Activated CD4-positive, CD25-positive, alpha-beta regulatory T cell treated with anti-CD3 and anti-CD28 coated beads, Interleukin-2, amount 50 U/mL, for 24 hours (primary cell): ENCODE measurements at regions not wholly inside any gene's neighbourhood (a gene's known extent, or its start where the extent isn't known, plus 50 kb on each side); places are given as distances from the start of the nearest gene placed in this dataset.
"Not testable (repeated sequence)": the region's sequence is repeated elsewhere in the genome, so short reads cannot be mapped to it uniquely, and the experiment has no call there.

ENCODE experiments used
- ATAC-seq, 2 donors: fragments of 150-1000 bp; cut with Tn5 transposase; one replicate each; pipeline ENCODE4 v1.10.0; 2021; ENCODE audit warnings: mild to moderate bottlenecking in 1 of 2, moderate library complexity in 1 of 2

DNA sequence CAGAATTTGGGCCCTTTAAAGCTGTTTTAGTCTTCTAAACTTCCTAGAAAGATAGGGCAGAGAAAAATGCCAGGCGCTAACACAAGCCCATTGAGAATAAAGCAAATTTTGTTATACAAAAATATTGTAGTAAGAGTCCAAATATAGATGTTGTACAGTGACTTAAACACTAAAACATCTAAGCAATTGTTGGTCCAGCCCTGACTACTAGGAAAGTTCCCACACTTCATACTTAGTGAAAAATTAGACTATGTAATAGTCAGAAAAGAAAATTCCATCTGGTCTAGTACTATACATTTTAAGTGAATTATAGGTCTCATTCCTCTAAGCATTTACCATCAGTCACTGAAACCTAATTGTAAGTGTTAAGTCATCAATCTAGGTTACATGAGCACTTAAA lies 1518.3 kb upstream of the SLC10A2 start:
- ATAC-seq, result no peak

- no peak for ATAC-seq
Measured at GRCh38 chr13:104580931-104581330, 1514.7 kb upstream of the SLC10A2 start.

DNA sequence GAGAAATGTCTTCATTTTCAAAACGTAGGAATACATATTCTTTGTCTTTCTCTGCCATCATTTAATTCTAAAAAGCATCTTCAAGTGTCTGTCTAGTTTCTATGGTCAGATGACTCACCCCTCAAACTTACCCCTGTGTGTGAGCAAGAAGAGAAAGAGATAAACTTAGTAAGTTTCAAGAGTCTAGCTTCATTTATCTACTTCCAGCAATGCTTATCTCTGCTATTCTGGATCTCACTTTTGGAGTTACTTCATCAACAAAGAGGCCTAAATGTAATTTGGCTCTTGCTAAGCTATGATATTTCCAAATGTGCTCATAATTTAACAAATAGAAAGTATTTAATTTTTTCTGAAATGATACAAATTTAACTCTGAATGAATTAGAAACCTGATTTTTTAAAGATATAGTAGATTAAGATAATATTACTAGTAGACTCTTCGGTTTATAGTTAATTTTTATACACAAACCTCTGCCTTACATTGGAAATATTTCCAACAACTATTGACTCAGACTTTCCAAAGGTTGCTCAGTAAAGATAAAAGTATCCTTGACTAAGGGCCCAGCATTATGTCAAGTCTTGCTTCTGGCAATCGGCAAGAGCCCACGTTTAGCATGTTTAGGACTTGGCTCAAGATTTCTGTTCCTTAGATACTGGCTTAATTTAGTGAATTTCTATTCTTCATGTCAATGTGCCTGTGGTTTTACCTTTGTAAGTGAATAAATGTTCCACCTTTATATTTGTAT lies 1511.0 kb upstream of the SLC10A2 start:
- no peak for ATAC-seq

DNA sequence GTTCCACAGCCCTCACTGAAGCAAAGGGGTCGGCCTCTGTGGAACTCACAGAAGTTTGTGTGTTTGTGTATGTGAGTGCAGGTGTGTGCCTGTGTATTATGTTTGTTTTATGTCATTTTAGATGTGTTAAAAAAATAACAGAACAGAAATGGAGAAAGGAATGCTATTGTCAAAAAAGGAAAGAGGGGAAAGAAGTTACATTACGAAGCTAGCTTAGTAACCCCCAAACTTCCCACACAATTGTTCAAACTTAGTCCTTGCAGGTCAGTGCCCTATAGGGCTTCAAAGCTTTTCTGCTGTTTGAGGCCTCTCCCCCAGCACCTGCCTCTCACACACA lies 1505.6 kb upstream of the SLC10A2 start:
- no peak for ATAC-seq

GRCh38 chr13:104571161-104571892 lies 1505.1 kb upstream of the SLC10A2 start:
- no peak for ATAC-seq

GRCh38 chr13:104567114-104567513 lies 1500.9 kb upstream of the SLC10A2 start:
- ATAC-seq, result no peak

DNA sequence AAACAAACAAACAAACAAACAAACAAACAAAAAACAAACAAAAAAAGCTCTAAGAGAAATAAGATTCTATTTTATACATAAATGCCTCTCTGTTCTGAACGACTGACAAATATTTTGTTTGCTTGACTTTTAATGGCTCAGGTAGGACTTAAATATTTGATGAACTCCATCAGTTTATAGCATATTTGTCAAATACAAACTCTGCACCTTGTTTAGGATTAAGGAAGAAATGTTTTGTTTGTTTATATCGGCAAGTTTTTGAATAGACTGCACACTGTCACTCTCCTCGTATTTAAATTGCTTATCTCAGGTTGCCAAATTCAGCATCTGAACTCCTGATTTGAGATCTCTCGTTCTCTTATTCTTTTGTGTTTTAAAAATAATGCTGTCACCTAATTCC lies 1499.7 kb upstream of the SLC10A2 start:
- no peak for ATAC-seq

DNA sequence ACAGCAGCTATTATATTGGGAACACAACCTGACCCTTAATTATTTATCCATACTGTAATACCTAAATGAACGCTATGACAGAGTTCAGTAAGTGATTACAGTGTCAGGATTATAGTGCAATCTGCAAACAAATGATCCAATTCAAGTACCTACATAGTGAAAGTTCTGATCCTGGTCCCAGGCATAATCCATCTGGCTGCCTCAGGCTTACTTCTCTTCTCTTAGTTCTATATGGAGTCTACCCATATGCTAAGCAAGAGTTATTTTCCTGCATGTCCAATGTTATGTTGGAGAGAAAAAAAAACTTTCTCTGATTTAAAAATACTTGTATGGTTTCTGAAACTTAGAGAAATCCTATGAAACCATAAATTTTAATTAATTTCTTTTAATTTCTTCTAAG lies 1487.7 kb upstream of the SLC10A2 start:
- no peak for ATAC-seq

DNA sequence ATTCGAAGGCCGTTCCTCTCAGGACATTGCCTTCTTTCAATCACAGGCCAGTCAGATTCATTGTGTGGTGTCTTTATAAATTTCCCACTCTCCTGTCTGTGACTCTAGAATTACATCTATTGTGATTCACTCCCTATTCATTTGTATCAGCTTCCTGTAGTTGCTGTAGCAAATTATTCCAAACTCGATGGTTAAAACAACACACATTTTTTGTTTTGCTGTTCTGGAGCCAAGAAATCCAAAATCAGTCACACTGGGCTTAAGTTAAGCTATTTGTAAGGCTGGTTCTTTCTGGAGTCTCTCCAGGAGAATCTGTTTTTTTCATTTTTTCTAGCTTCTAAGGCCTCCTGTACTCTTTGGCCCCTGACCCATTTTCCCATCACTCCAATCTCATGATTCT lies 1487.0 kb upstream of the SLC10A2 start:
- no peak for ATAC-seq

DNA sequence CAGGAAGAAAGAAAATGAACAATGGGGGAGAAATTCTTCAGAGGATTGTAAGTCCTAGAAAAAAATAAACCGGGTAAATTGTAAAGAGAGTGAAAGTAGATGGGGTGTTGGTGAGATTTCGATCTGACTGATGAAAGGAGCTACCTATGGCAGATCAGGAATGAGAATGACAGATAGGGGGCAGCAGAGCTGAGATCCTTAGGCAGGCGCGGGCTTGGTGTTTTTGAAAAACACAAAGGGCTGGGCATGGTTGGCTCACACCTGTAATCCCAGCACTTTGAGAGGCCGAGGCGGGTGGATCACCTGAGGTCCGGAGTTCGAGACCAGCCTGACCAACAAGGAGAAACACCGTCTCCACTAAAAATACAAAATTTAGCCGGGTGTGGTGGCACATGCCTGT lies 1468.6 kb upstream of the SLC10A2 start:
- ATAC-seq, result no peak

- ATAC-seq, result no peak
Measured at GRCh38 chr13:104532132-104532531, 1465.9 kb upstream of the SLC10A2 start.

- no peak for ATAC-seq
Measured at GRCh38 chr13:104530741-104531140, 1464.5 kb upstream of the SLC10A2 start.

DNA sequence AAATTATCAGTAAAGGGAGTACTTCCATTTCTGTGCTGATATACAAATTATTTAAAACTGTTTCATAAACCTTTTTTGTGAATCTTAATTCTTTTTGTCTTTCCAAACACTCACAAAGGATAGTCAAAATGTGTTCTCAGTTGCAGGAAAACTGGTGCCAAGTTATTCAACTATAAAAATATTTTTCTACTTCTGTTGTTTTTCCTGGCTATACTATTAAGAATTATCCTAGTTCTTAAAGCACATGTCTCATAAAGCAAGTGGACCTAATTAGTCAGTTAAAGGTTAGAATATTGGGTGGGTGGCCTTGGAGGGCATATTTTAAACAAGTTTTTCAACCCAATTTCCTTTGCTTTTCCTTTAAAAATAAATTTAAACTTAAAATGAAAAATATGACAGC lies 1460.3 kb upstream of the SLC10A2 start:
- no peak for ATAC-seq

- ATAC-seq, result no peak
Measured at GRCh38 chr13:104525467-104525866, 1459.2 kb upstream of the SLC10A2 start.

- ATAC-seq, result no peak
Measured at GRCh38 chr13:104522235-104523072, 1456.2 kb upstream of the SLC10A2 start.

DNA sequence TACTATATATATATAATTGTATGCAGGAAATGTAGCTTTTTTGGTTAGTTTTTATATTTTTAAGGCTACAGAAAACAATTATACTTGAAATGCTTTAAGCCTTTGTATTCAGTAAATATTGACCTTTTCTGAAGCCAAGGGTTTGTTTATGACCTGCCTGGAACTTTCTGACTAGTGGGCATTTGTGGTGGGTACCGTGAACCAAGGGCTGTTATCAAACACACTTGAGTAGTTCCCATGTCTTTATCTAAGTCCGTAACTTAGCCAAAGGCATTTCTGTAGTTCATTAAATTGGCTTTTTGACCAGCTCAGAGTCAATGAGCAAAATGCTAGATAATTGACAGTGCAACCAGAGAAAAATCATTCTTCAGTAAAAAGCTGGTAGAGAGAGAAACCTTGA lies 1444.2 kb upstream of the SLC10A2 start:
- ATAC-seq, result no peak

- ATAC-seq, result not testable (repeated sequence)
Measured at GRCh38 chr13:104493502-104493901, 1427.3 kb upstream of the SLC10A2 start.

DNA sequence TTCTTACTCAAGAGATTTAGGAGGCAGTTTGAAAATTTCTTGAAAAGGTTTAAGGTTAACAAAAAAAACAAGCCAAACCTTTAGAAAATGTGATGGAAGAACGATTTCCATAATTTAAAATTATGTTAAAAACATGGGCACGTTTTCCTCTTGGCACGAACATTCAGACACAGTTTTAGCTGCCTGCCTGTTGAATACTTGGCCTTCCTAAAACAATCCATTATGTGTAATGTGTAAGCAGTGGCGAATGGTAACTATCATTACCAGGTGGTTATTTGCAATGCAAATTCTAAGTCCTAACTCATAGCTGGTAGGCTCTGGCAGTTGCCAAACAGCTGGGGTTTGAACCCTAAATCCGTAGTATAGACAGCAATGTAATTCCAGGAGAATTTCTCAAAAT lies 1425.7 kb upstream of the SLC10A2 start:
- no peak for ATAC-seq

DNA sequence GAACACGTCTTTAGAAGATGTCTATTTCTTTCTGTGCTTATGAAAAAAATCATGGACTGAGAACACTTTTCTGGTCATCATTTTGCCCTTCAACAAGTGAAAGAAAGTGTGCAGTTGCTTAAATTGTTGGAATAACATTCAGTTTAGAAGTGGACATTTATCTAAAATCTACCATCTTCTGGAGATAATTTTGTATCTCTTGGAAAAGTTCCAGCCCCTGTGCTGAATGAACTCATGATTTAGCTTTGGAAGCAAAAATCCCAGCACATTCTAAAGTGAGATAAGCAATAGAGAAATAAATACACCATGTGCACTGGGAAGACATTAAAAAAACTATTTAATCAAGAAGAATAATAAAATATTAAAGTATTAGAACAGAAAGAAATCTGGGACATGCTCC lies 1420.8 kb upstream of the SLC10A2 start:
- no peak for ATAC-seq

DNA sequence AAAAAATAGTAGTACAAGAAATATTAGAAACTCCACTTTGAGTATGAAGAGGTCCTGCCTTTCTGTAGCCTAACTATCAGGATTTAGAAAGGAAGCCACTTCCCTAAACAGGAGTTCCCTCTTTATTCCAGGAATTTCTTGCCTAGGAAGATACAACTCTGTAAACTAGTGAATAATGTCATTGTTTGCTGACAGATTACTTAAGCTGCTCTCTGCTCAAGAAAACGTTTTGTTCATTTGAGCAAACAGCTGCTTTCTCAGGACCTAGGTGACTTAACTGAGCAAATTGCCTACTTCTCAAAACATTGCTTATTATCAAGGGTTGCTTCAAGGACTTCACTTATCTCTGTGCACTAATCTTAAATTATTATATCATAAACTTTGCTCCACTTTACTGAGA lies 1419.4 kb upstream of the SLC10A2 start:
- no peak for ATAC-seq

DNA sequence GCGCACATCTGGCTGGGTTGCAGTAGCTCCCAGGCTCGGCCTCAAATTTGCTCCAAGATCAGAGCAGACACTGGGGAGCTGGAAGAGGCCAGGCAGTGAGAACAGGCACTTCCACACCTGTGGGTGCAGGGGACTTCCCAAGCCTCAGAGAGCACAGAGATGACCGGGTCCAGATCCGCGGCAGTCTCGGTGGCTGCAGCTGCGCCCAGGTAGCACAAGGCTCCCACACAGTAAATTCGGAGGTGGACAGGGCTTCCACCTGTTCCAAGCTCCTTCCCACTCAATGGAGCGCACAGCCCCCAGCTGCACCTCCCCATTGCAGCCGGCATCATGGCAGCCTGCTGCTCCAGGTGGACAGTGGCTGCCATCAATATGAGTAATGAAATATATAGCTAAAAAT lies 1417.4 kb upstream of the SLC10A2 start:
- ATAC-seq, result no peak

DNA sequence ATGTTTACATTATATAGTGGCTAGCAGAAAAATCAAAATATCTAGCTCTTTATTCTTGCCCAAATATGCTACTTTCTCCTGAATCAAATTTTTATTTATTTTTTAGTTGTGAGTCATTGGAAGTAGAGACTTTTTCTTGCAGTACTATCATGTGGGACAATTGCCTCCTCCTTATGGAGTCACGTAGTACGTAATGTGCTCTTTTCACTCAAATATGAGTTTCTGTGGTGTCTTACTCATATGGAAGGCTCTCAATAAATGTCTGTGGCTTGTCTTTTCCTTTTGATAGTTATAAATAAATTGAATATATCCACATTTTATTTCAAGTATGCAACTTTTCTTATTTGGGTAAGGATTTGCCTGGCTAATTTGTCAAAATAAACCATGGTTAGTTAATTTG lies 1411.0 kb upstream of the SLC10A2 start:
- ATAC-seq, result no peak

GRCh38 chr13:104473936-104474335 lies 1407.7 kb upstream of the SLC10A2 start:
- no peak for ATAC-seq

DNA sequence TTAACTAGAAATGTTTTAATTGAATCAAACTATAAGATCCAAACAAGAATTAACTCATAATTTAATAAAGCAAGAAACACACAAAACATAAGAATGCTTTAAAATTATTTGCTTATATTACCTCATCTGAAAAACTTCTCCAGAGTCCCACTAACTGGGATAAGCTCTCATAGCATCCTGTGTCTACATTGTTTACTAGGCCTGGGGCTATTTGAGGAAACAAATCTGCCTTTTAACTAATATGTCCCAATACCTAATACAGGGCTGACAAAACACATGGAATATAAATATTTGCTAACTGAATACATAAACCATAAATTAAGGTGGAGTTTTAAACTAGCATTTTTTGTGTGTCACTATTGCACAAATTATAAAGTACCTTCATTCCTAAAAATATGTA lies 1399.8 kb upstream of the SLC10A2 start:
- ATAC-seq, result no peak
